Fibroblast of lung (primary cell): ENCODE measurements at regions not wholly inside any gene's neighbourhood (a gene's known extent, or its start where the extent isn't known, plus 50 kb on each side); places are given as distances from the start of the nearest gene placed in this dataset.

Source experiments
- CTCF ChIP-seq, 2 donors: IDR thresholded peaks in 1 of 2; conservative IDR thresholded peaks in 1 of 2; 1 replicate in 1 of 2; 2 replicates in 1 of 2; pipeline ENCODE4 v1.5.1; 2011 to 2012; ENCODE audit warnings: low read length in 2 of 2, control low read depth in 1 of 2, inconsistent platforms in 1 of 2, low read depth in 1 of 2, mild to moderate bottlenecking in 1 of 2
- EZH2 ChIP-seq: IDR thresholded peaks from 2 replicates; pipeline ENCODE4 v1.5.1; 2012; ENCODE audit warnings: low read length, control low read depth, mild to moderate bottlenecking; ENCODE audit errors: missing control alignments

GRCh38 chr4:11214281-11214680 is 214.4 kb downstream of the HS3ST1 start:
- TF ChIP-seq CTCF (conservative IDR thresholded peaks at IDR 0.05 in 1 of 2, IDR thresholded peaks at IDR 0.05 in 1 of 2; ENCODE audit: low read depth in 1 of 2, low read length in 2 of 2) (no peak), EZH2 (no peak)
